ENCODE measurements at regions not wholly inside any gene's neighbourhood (a gene's known extent, or its start where the extent isn't known, plus 50 kb on each side); places are given as distances from the start of the nearest gene placed in this dataset.

DNA sequence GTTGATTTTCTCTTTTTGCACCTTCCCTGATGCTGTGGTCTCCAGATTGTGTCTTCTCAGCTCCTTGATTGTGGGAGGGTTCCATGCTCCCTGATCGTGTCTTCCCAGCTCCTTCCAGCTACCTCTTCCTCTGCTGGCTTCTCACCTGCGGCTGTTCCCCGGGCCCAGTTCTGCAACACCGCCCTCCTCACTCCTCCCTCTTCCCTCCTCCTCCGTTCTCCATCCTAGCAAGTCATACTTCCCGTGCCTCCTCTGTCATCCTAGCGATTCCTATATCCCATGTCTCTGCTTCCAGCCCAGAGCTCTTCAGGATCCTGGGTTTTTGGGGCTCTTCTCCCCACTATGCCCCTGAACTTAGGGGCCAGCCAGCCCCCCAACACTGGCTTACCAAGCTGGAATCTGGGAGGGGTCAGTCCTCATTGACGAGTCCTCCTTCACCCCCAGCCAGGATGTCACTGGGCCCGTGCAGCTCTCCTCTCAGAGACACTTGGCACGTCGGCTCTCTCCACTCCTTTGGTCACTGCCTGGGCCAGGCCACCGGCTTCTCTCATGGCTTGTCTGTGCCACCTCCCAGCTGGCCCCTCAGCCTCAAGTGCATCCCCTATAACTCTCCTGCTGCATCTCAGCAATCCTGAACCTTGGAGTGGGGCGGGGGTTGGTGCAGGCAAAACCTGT, 255.4 kb upstream of the MVB12B start:
- TF ChIP-seq, protein P1, sequence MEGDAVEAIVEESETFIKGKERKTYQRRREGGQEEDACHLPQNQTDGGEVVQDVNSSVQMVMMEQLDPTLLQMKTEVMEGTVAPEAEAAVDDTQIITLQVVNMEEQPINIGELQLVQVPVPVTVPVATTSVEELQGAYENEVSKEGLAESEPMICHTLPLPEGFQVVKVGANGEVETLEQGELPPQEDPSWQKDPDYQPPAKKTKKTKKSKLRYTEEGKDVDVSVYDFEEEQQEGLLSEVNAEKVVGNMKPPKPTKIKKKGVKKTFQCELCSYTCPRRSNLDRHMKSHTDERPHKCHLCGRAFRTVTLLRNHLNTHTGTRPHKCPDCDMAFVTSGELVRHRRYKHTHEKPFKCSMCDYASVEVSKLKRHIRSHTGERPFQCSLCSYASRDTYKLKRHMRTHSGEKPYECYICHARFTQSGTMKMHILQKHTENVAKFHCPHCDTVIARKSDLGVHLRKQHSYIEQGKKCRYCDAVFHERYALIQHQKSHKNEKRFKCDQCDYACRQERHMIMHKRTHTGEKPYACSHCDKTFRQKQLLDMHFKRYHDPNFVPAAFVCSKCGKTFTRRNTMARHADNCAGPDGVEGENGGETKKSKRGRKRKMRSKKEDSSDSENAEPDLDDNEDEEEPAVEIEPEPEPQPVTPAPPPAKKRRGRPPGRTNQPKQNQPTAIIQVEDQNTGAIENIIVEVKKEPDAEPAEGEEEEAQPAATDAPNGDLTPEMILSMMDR (conservative IDR thresholded peaks at IDR 0.05; ENCODE audit: low read depth, low read length), result no peak
- TF ChIP-seq EZH2 (IDR thresholded peaks at IDR 0.05; ENCODE audit: borderline replicate concordance, low read depth, low read length, poor library complexity, severe bottlenecking), result no peak
